ENCODE measurements at regions not wholly inside any gene's neighbourhood (a gene's known extent, or its start where the extent isn't known, plus 50 kb on each side); places are given as distances from the start of the nearest gene placed in this dataset.

DNA sequence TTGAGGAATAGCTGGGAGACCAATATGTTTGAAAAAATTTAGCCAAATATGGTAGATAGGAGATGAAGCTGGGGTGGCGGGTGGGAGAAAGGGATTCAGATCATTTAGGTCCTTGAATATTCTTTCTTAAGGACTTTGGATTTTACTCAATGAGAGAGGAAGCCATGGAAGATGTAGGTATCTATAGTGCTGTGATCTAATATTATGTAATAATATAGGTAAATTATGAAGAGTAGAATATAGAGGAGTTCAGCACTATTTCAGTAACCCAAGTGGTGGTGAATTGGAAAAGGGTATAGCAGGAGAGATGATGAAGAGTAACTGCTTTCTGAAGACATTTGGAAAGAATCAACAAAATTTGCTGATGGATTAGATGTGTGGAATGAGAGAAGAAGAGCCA is 417.6 kb downstream of the UTRN start:
- H3K27ac ChIP-seq: no peak overlapping the region
- TF ChIP-seq, protein P1, sequence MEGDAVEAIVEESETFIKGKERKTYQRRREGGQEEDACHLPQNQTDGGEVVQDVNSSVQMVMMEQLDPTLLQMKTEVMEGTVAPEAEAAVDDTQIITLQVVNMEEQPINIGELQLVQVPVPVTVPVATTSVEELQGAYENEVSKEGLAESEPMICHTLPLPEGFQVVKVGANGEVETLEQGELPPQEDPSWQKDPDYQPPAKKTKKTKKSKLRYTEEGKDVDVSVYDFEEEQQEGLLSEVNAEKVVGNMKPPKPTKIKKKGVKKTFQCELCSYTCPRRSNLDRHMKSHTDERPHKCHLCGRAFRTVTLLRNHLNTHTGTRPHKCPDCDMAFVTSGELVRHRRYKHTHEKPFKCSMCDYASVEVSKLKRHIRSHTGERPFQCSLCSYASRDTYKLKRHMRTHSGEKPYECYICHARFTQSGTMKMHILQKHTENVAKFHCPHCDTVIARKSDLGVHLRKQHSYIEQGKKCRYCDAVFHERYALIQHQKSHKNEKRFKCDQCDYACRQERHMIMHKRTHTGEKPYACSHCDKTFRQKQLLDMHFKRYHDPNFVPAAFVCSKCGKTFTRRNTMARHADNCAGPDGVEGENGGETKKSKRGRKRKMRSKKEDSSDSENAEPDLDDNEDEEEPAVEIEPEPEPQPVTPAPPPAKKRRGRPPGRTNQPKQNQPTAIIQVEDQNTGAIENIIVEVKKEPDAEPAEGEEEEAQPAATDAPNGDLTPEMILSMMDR (conservative IDR thresholded peaks at IDR 0.05): no peak

DNA sequence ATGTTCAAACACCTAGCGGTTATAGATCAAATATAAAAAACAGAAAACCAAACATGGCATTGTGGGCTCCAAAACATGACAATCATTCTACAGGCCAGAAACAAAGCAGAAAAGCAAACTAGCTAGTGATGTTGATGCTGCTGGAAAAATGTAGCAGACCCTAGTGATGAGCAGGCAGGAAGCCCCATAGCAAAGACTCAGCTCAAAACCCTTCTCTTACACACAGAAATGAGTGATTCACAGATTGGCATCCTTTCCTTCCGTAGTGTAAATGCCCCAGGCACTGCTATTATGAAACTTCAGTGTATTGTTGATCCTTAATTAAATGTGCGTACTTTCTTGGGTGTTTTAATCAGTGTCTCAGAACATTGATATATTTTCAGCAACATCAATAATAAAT is 425.1 kb downstream of the UTRN start:
- TF ChIP-seq, protein P1 (conservative IDR thresholded peaks at IDR 0.05): no peak
- H3K27ac ChIP-seq: no peak overlapping the region

DNA sequence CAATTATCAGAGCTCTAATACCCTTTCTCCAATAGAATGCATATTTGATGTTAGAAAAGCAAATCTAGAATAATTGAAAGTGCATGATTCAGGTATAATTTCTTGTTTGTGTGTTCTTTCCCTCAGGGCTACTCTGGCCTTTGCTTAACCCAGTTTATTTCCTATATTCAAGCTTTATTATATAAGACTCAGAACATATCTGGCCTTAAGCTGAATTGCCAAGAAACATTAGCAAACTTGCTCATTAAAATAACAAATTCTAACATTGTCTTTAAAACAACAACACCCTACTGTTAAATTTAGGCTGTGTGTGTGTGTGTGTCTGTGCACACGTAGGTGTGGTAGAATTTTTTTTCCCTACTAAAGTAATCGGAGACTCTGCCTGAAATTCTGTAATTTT is 426.5 kb downstream of the UTRN start:
- no peak overlapping the region for H3K27ac ChIP-seq
- TF ChIP-seq, protein P1 (conservative IDR thresholded peaks at IDR 0.05): no peak

DNA sequence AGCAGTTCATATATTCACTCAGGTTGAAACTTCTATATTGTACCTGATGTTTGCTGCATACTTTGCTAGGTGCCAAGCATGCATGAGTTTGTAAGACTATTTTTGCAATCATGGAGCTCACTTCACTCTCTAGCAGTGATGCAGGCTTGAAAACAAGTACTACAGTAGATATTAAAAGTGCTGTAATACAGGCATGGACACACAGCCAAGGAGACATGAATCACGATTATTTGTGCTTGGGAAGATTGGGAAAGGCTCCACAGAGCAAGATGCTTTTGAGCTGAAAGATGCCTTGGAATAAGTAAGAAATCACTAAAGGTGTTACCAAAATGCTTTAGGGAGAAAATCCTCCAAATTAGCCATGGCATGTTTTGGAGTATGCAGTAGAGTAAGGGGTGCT is 427.4 kb downstream of the UTRN start:
- TF ChIP-seq, protein P1 (conservative IDR thresholded peaks at IDR 0.05): no peak
- no peak overlapping the region for H3K27ac ChIP-seq

DNA sequence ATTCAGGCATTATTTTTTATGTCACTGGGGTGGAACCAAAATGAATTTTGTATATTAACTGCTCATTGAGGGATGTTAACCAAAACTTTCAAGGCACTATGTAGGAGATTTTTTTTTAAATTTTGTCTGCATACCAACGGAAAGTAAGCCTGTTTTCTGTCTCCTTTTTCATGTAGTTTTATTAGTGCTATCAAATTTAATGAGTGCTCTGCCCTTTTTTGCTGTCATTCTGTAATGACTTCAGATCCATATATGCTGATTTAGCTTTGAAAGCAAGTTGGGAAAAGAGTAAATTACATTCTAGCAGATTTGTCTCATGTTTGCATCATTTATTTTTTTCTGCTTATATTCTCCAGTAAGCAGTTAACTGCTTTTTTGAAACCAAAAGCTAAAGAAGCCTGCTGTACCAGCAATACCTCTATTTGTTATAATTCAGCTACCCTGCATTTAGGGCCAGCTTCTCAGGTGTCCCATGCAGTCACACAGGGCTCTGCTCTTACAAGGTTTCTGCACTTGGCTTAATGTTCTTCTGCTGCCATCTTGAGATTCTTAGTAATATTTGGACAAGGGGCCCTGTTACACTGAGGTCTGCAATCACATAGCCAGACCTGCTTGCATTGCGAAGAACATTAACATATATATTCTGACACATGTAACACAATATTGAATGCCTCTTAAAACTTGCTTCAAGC is 429.0 kb downstream of the UTRN start:
- no peak overlapping the region for H3K27ac ChIP-seq
- TF ChIP-seq, protein P1 (conservative IDR thresholded peaks at IDR 0.05): no peak

DNA sequence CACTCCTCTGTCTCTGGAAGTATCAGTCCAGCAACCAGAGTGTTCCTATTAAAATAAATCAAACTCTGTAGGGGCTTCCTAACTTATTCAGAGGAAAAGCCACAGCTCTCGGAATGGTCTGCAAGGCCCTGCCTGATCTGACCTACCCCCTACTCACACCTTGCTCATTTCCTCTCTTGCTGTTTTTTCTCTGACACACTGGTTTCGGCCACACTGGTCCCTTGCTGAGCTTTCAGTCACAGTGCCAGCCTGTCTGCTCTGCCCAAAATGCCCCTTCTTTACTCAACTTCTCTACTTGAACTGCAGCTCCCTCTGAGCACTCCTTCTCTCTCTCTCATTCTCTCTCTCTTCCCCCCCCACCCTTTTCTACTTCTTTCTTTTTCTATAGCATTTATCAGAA is 430.2 kb downstream of the UTRN start:
- no peak overlapping the region for H3K27ac ChIP-seq
- TF ChIP-seq, protein P1 (conservative IDR thresholded peaks at IDR 0.05): no peak

DNA sequence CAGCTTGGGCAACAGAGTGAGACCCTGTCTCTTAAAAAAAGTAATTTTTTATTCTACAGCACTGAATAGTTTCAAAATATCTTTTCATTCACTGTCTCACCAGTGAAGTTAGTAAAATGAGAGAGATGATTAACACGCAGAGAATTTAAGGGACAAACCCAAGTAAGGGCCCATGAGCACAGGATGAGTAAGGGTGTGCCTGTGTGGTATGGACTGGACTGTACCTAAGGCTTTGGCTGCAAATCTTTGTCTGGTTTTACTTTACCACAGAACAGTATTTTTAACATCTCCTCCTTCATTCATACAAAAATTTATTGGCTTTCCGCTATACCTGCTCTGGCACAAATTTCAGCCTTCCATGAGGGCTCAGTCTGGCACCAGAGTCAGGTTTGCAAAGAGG is 433.3 kb downstream of the UTRN start:
- H3K27ac ChIP-seq: no peak overlapping the region
- TF ChIP-seq, protein P1 (conservative IDR thresholded peaks at IDR 0.05): no peak

Measured in VCaP (cell line).